Skeletal muscle cell (primary cell): ENCODE measurements at regions not wholly inside any gene's neighbourhood (a gene's known extent, or its start where the extent isn't known, plus 50 kb on each side); places are given as distances from the start of the nearest gene placed in this dataset.
"Not testable (repeated sequence)": the region's sequence is repeated elsewhere in the genome, so short reads cannot be mapped to it uniquely, and the experiment has no call there.

Experiments
- DNase-seq: peaks from one replicate; pipeline ENCODE4 v3.0.0-alpha.2; 2010; ENCODE audit warnings: low read depth
- H3K4me3 ChIP-seq: 2 replicates; pipeline ENCODE4 v1.5.1; 2011; ENCODE audit warnings: low read depth, mild to moderate bottlenecking, control low read depth, low read length, moderate library complexity

DNA sequence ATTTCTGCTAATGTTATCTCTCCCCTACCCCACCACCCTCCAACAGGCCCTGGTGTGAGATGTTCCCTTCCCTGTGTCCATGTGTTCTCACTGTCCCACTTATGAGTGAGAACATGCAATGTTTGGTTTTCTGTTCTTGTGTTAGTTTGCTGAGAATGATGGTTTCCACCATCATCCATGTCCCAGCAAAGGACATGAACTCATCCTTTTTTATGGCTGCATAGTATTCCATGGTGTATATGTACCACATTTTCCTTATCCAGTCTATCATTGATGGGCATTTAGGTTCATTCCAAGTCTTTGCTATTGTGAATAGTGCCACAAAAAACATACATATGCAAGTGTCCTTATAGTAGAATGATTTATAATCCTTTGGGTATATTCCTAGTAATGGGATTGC lies 104.5 kb downstream of the ZNF33B start:
- not testable (repeated sequence) for DNase-seq, H3K4me3 ChIP-seq

DNA sequence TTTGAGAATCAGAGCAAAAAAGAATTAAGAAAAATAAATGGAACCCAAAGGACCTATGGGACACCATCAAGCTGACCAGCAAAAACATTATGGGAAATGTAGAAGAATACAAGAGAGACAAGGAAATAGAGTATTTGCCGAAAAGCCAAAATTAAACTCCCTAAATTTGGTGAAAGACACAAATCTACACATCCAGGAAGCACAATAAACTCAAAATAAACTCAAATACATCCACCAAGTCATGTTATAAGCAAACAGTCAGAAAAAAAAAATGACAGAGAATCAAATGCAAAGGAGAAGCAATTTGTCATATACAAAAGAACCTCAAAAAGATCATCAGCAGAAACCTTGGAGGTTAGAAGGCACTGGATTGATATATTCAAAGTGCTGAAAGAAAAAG lies 105.4 kb downstream of the ZNF33B start:
- H3K4me3 ChIP-seq, result no peak overlapping the region
- no peak for DNase-seq

GRCh38 chr10:42523098-42523497 lies 115.3 kb downstream of the ZNF33B start:
- no peak overlapping the region for H3K4me3 ChIP-seq
- DNase-seq, result no peak

DNA sequence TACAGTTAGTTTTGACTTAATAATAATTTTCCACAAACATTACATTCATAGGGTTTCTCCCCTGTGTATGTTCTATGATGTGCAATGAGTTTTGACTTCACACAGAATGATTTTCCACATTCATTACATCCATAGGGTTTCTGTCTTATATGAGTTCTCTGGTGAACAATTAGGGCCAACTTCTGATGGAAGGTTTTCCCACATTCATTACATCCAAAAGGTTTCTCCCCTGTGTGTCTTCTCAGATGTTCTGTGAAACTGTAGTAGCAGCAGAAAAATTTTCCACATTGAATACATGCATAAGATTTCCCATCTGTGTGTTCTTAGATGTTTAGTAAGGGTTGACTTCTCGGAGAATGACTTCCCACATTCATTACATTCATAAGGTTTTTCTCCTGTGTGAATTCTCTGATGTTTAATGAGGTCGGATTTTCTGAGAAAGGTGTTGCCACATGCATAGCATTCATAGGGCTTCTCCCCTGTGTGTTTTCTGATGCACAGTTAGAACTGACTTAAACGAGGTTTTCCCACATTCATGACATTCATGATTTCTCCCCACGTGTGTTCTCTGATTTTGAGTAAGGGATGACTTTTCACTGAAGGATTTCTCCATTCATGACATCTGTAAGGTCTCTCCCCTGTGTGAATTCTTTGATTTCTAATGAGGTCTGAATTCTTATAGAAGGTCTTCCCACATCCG lies 118.5 kb downstream of the ZNF33B start:
- H3K4me3 ChIP-seq, result no peak overlapping the region
- DNase-seq, result no peak

- H3K4me3 ChIP-seq, result no peak overlapping the region
- DNase-seq, result no peak
Observed at GRCh38 chr10:42519079-42519478, 119.3 kb downstream of the ZNF33B start.

DNA sequence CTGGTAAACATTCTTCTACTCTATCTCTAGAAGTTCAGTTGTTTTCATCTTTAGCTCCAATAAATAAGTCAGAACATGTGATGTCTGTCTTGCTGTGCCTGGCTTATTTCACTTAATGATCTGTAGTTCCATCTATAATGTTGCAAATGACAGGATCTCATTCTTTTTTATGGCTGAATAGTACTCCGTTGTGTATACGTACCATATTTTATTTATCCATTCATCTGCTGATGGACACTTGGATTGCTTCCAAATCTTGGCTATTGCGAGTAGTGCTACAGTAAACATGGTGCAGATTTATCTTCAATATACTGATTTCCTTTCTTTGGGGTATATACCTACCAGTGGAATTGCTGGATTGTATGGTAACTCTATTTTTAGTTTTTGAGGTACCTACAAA lies 124.4 kb downstream of the ZNF33B start:
- DNase-seq, result no peak
- no peak overlapping the region for H3K4me3 ChIP-seq

- no peak overlapping the region for H3K4me3 ChIP-seq
- DNase-seq, result no peak
Observed at GRCh38 chr10:42491801-42492200, 146.6 kb downstream of the ZNF33B start.

DNA sequence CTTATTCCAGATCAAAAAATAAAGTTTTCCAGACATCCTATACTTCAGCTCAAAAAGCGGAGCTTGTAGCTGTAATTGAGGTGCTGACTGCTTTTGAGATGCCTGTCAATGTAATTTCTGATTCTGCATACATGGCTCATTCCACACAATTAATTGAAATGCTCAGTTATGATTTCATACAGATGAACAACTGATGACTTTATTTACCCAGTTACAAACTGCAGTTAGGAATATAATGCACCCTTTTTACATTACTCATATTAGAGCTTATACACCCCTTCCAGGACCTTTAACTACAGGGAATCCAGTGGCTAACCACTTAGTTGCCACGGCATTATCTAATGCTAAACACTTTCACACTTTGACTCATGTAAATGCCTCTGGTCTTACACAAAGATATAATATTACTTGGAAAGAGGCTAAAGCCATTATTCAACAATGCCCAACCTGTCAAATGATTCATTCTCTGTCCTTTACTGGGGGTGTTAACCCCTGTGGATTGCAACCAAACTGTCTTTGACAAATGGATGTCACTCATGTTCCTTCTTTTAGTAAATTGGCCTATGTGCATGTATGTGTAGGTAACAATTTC lies 147.3 kb downstream of the ZNF33B start:
- no peak for DNase-seq
- no peak overlapping the region for H3K4me3 ChIP-seq

- no peak overlapping the region for H3K4me3 ChIP-seq
- no peak for DNase-seq
Observed at GRCh38 chr10:42490368-42490767, 148.0 kb downstream of the ZNF33B start.

DNA sequence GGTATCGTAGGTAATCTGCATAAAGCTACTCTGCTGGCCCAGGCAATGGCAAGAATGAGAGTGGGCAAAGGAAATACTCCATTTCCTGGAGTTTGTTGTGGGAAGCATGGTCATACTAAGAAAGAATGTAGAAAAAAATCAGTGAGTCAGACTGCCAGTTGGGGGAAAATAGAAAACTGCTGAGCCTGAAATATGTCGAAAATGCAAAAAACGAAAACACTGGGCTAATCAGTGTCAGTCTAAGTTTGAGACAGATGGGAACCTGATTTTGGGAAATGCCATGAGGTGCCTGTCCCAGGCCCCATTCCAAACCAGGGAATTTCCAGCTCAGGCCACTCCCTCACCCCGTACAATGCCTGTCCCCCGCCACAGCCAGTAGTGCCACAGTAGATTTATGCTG lies 150.0 kb downstream of the ZNF33B start:
- no peak for DNase-seq
- no peak overlapping the region for H3K4me3 ChIP-seq

GRCh38 chr10:42482411-42482810 lies 156.0 kb downstream of the ZNF33B start:
- no peak overlapping the region for H3K4me3 ChIP-seq
- DNase-seq, result no peak

GRCh38 chr10:42479057-42479456 lies 159.3 kb downstream of the ZNF33B start:
- no peak for DNase-seq
- H3K4me3 ChIP-seq, result no peak overlapping the region

GRCh38 chr10:42477170-42477569 lies 161.2 kb downstream of the ZNF33B start:
- no peak for DNase-seq
- H3K4me3 ChIP-seq, result no peak overlapping the region

DNA sequence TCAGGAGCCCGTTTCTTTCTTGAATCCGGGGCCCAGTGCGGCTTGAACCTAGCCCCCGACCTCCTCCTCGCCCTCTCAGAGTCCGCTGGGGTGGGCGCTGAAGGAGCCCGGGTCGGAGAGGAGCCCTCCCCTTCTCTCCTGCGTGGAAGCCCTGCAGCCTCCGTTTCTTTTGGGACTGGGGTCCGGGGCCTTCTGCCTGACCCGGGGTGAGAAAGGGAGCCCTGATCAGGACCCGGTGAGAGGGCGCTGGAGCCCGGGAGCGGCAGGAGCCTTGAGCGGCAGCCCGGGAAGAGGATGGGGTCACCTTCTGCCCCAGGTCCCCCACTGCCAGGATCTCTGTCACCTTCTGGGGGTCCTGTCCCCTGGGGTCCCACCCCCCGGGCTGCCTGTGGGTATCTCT lies 162.3 kb downstream of the ZNF33B start:
- DNase-seq, result no peak
- H3K4me3 ChIP-seq, result peak overlapping the region; percentile 52

DNA sequence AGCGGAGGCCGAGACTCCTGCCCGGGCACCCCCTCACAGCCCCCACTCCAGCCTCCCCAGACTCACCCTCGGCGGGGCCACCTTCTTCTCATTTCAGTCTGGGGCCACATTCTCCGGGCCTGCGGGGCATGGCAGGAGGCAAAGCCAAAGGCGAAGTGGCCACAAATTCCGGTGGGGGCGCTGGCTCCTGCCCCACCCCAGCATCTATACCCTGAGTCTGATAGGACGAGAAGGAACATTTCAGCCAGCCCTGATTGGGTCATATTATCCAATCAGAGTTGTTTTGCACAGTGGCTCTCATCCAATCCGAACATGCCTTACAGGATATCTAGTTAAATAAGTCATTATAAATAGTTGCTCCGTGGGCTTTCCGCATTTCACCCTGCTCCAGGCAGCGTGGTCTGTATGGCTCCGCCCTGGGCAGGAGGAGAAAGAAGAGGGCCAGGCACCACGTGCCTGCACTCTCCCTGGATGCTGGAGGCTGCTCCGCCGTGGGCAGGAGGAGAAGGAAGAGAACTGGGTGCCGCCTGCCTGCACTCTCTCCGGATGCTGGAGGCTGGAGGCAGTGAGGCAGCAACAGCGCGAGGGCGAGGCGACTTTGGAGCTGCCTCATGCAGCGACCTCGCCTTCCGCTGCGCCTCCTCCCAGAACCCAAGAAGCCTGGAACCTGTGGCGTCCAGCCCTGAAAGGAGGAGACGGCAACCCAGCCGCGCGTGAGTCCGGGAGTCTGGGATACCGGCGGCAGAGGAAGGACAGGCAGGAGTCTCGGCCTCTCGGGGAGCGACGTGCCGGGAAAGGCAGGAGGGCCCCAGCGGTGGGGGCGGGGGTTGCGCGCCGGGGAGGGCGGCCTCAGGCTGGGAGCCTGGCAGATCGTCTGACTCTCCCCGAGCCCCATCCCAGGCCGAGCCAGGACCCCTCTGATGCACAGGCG lies 162.9 kb downstream of the ZNF33B start:
- DNase-seq, result no peak
- peak overlapping the region; percentile 52 for H3K4me3 ChIP-seq

GRCh38 chr10:42454313-42454712 lies 184.1 kb downstream of the ZNF33B start:
- no peak overlapping the region for H3K4me3 ChIP-seq
- no peak for DNase-seq

DNA sequence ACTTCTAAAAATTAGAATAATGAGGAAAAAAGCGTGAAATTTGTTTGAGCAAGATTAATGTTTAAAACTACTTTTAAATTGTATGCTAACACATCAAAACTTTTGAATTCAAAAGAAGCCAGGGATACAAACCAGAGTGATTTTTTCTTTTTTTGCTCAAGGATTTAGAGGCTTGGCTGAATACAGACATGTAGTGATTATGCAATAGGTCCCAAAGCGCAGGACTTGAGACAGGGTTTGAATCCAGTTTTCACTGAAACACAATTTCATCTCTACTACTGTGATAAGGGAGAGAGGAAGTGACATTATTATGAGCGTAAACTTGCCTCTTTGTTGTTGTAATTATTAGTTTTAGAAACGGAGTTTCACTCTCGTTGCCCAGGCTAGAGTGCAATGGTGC lies 207.3 kb downstream of the ZNF33B start:
- DNase-seq, result no peak
- H3K4me3 ChIP-seq, result no peak overlapping the region

GRCh38 chr10:42428534-42428933 lies 209.8 kb downstream of the ZNF33B start:
- no peak overlapping the region for H3K4me3 ChIP-seq
- DNase-seq, result no peak

DNA sequence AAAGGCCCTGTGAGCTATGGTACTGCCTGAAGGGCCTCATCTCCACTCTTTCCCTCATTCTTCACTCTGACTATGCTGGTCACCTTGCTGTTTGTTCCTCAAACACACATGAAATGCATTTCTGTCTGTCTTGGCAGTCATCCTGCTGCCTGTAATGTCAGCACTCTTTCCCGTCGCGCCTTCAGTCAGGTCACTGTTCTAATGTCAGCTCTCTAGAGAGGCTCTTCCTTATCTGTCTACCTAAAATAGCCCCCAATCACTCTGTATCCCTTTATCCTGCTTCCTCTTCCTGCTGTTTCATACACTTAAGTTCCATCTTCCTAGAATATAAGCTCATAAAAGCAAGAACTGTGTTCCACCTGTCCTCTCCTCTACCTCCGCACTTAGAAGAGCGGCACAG lies 215.5 kb downstream of the ZNF33B start:
- DNase-seq, result no peak
- H3K4me3 ChIP-seq, result no peak overlapping the region

DNA sequence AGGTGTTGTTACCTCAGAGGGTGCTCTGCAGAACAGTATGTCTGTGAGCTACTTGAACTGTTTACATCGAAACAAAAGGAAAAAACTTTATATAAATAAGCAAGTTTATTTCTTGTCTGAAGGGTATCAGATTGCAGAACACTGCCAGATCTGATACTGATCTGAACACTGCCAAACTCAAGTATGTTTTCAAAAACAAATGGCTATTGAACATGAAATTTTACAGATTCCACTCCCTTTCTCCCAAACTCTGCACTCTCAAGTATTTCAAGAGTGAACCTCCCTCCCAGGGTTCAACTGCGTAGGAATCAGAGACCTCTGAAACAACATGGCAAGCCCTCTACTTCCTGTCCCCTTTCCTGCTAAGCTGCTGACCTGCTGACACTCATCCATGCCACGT lies 216.6 kb downstream of the ZNF33B start:
- H3K4me3 ChIP-seq, result no peak overlapping the region

More for the DNA sequence above, 216.6 kb downstream of the ZNF33B start:
- no peak for DNase-seq
